ENCODE measurements at regions not wholly inside any gene's neighbourhood (a gene's known extent, or its start where the extent isn't known, plus 50 kb on each side); places are given as distances from the start of the nearest gene placed in this dataset.

- no peaks in the 10 kb centered on the region for H3K27me3 ChIP-seq (ENCODE audit: control insufficient read depth, insufficient read depth, low read length, poor library complexity, severe bottlenecking)
- no peak overlapping the region for H3K9ac ChIP-seq (ENCODE audit: extremely low read depth, low read length, poor library complexity, severe bottlenecking)
- TF ChIP-seq CTCF (conservative IDR thresholded peaks at IDR 0.05): no peak
Measured at GRCh38 chr13:21909331-21909730, 238.5 kb downstream of the FGF9 start.

GRCh38 chr13:21910546-21910945 lies 239.7 kb downstream of the FGF9 start:
- no peak for DNase-seq
- no peaks in the 10 kb centered on the region for H3K9me3 ChIP-seq (ENCODE audit: control insufficient read depth, low read length)
- no peaks in the 10 kb centered on the region for H3K27me3 ChIP-seq (ENCODE audit: control insufficient read depth, insufficient read depth, low read length, poor library complexity, severe bottlenecking)
- no peak overlapping the region for H3K4me3 ChIP-seq (ENCODE audit: low read length)
- TF ChIP-seq CTCF (conservative IDR thresholded peaks at IDR 0.05): no peak
- no peaks in the 10 kb centered on the region for H3K36me3 ChIP-seq (ENCODE audit: control insufficient read depth, insufficient read depth, low read length)
- peaks cover 5% of the 10 kb centered on the region for H3K4me1 ChIP-seq (ENCODE audit: control insufficient read depth, insufficient read depth, low read length)
- peaks cover 5% of the 10 kb centered on the region for H3K27me3 Mint-ChIP-seq (ENCODE audit: insufficient read depth)
- no peak overlapping the region for H3K4me3 Mint-ChIP-seq
- no peaks in the 10 kb centered on the region for H3K36me3 Mint-ChIP-seq (ENCODE audit: low read depth)
- peaks cover 6% of the 10 kb centered on the region for H3K4me1 Mint-ChIP-seq
- 92 to 100% methylated on average over 5 to 6 of the region's 6 CpGs for WGBS, 2 experiments (ENCODE audit: insufficient coverage in 1 of 2, insufficient read length in 1 of 2)
- no peak overlapping the region for H3K27ac Mint-ChIP-seq
- H3K27ac ChIP-seq (ENCODE audit: low read depth, low read length): no peak overlapping the region
- no peaks in the 10 kb centered on the region for H3K9me3 Mint-ChIP-seq
- H3K9ac ChIP-seq (ENCODE audit: extremely low read depth, low read length, poor library complexity, severe bottlenecking): no peak overlapping the region

More at GRCh38 chr13:21909331-21909730, 238.5 kb downstream of the FGF9 start:
- Mint-ChIP-seq H3K27ac (no peak overlapping the region), H3K27me3 (ENCODE audit: insufficient read depth) (peaks cover 5% of the 10 kb centered on the region), H3K4me3 (no peak overlapping the region), H3K4me1 (peaks cover 6% of the 10 kb centered on the region), H3K36me3 (ENCODE audit: low read depth) (no peaks in the 10 kb centered on the region), H3K9me3 (no peaks in the 10 kb centered on the region)
- 79 to 85% methylated on average over 6 to 7 of the region's 7 CpGs for WGBS, 2 experiments (ENCODE audit: insufficient coverage in 1 of 2, insufficient read length in 1 of 2)
- H3K4me3 ChIP-seq (ENCODE audit: low read length): no peak overlapping the region
- no peak overlapping the region for H3K27ac ChIP-seq (ENCODE audit: low read depth, low read length)
- H3K9me3 ChIP-seq (ENCODE audit: control insufficient read depth, low read length): no peaks in the 10 kb centered on the region
- no peak for DNase-seq
- no peaks in the 10 kb centered on the region for H3K36me3 ChIP-seq (ENCODE audit: control insufficient read depth, insufficient read depth, low read length)
- peaks cover 5% of the 10 kb centered on the region for H3K4me1 ChIP-seq (ENCODE audit: control insufficient read depth, insufficient read depth, low read length)

- Mint-ChIP-seq H3K36me3 (ENCODE audit: low read depth) (no peaks in the 10 kb centered on the region), H3K27me3 (ENCODE audit: insufficient read depth) (peaks cover 5% of the 10 kb centered on the region), H3K27ac (no peak overlapping the region), H3K9me3 (no peaks in the 10 kb centered on the region), H3K4me1 (peaks cover 6% of the 10 kb centered on the region), H3K4me3 (no peak overlapping the region)
- H3K4me1 ChIP-seq (ENCODE audit: control insufficient read depth, insufficient read depth, low read length): peaks cover 5% of the 10 kb centered on the region
- H3K4me3 ChIP-seq (ENCODE audit: low read length): no peak overlapping the region
- no peak for TF ChIP-seq CTCF (conservative IDR thresholded peaks at IDR 0.05)
- WGBS, 2 experiments (ENCODE audit: insufficient coverage in 1 of 2, insufficient read length in 1 of 2): 73 to 78% methylated on average over 3 to 4 of the region's 6 CpGs
- no peak for DNase-seq
- H3K27me3 ChIP-seq (ENCODE audit: control insufficient read depth, insufficient read depth, low read length, poor library complexity, severe bottlenecking): no peaks in the 10 kb centered on the region
- no peak overlapping the region for H3K27ac ChIP-seq (ENCODE audit: low read depth, low read length)
- no peaks in the 10 kb centered on the region for H3K9me3 ChIP-seq (ENCODE audit: control insufficient read depth, low read length)
- H3K36me3 ChIP-seq (ENCODE audit: control insufficient read depth, insufficient read depth, low read length): no peaks in the 10 kb centered on the region
- no peak overlapping the region for H3K9ac ChIP-seq (ENCODE audit: extremely low read depth, low read length, poor library complexity, severe bottlenecking)
Measured at GRCh38 chr13:21911646-21912298, 240.9 kb downstream of the FGF9 start.
